ENCODE measurements at regions not wholly inside any gene's neighbourhood (a gene's known extent, or its start where the extent isn't known, plus 50 kb on each side); places are given as distances from the start of the nearest gene placed in this dataset.

DNA sequence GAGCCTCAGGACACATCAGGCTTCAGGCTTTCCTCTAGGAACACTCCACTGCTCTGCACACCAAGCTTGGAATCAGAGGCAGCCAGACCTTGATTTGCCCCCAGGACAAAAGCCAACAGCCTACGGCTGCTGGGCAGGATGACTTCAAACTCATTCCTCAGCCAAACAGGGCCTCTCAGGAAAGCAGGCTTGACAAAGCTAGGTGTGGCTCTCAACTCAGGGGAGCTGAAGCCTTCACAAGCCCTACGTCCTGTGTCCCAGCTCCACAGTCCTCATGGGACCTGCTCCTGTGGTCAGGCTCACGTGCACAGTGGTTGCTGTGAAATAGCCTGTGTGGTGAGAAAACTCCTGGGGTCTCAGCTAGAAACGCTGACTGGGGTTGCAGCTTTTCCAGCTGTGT, 398.9 kb upstream of the ZNF507 start:
- no peak overlapping the region for H3K4me2 ChIP-seq (ENCODE audit: insufficient read depth in 1 of 2, low read depth in 2 of 2, low read length in 2 of 2)
- no peak overlapping the region for H2BK120ac ChIP-seq (replicated peaks; ENCODE audit: low read depth, low read length)
- no peak overlapping the region for H2BK20ac ChIP-seq (ENCODE audit: low read length)
- H3K4me3 ChIP-seq (ENCODE audit: extremely low read depth in 1 of 4, insufficient read depth in 2 of 4, low read depth in 3 of 4, low read length in 4 of 4), result no peak overlapping the region
- WGBS, 2 experiments (ENCODE audit: extremely low coverage in 1 of 2, insufficient coverage in 1 of 2, insufficient read length in 1 of 2, insufficient replicate concordance in 2 of 2, low coverage in 1 of 2, low lambda C conversion rate in 2 of 2, missing lambda C conversion rate in 1 of 2), result 87% methylated on average over 4 of the region's 4 CpGs; no CpG with 5 or more reads in 1 of the 2 experiments
- no peak overlapping the region for H4K91ac ChIP-seq (replicated peaks; ENCODE audit: insufficient read length, low read length)
- H3K56ac ChIP-seq (replicated peaks; ENCODE audit: insufficient read length, low read depth, low read length), result no peak overlapping the region
- H3K23ac ChIP-seq (ENCODE audit: insufficient read length), result no peak overlapping the region
- no peaks in the 10 kb centered on the region for H3K27me3 ChIP-seq (replicated peaks in 1 of 4; ENCODE audit: control insufficient read depth in 3 of 4, extremely low read depth in 1 of 4, insufficient read depth in 3 of 4, low read length in 3 of 4)
- no peak overlapping the region for H2AK5ac ChIP-seq (ENCODE audit: low read depth, low read length)
- POLR2A ChIA-PET (ENCODE audit: partially characterized antibody), result no interaction called here
- no peaks in the 10 kb centered on the region for H3K23me2 ChIP-seq (ENCODE audit: low read depth, low read length)
- FAIRE-seq (no peak), DNase-seq (ENCODE audit: low read depth in 1 of 2, low spot score in 2 of 2) (no peak)
- no peaks in the 10 kb centered on the region for H3K9me3 ChIP-seq (ENCODE audit: insufficient read depth in 2 of 2, low read depth in 1 of 2, low read length in 1 of 2)
- H3K9ac ChIP-seq (replicated peaks in 1 of 4; ENCODE audit: extremely low read depth in 1 of 4, low read depth in 3 of 4, low read length in 3 of 4), result no peak overlapping the region
- H4K5ac ChIP-seq (ENCODE audit: insufficient read length, low read depth, low read length), result no peak overlapping the region
- H3K14ac ChIP-seq (ENCODE audit: insufficient read length), result no peak overlapping the region
- CTCF ChIA-PET (ENCODE audit: partially characterized antibody), result interaction anchor here (1.0 kb wide), 1 partner anchor 10 kb away, joined by 3 read pairs; no protein-coding TSS in a partner anchor
- H3K18ac ChIP-seq (ENCODE audit: extremely low read depth, low read length), result no peak overlapping the region
- H2BK15ac ChIP-seq (ENCODE audit: low read length), result no peak overlapping the region
- no peak overlapping the region for H3K4ac ChIP-seq (replicated peaks; ENCODE audit: insufficient read length, low read depth, low read length)
- H2AFZ ChIP-seq (ENCODE audit: low read length), result no peak overlapping the region; the same call in 1 of the 2 replicates
- H4K8ac ChIP-seq (ENCODE audit: extremely low read depth, insufficient read depth, low read length), result no peak overlapping the region
- H3K4me1 ChIP-seq (replicated peaks in 1 of 4; ENCODE audit: control insufficient read depth in 3 of 4, insufficient read depth in 4 of 4, low read length in 3 of 4), result no peaks in the 10 kb centered on the region
- H3K36me3 ChIP-seq (ENCODE audit: control insufficient read depth in 2 of 4, insufficient read depth in 4 of 4, low read length in 3 of 4), result no peaks in the 10 kb centered on the region
- no peaks in the 10 kb centered on the region for H3K79me1 ChIP-seq (ENCODE audit: low read depth, low read length)
- no peak overlapping the region for H2BK5ac ChIP-seq (ENCODE audit: low read depth, low read length)
- H3K79me2 ChIP-seq (ENCODE audit: control insufficient read depth in 1 of 2, insufficient read depth in 2 of 2, low read length in 2 of 2), result no peaks in the 10 kb centered on the region
- no peaks in the 10 kb centered on the region for H4K20me1 ChIP-seq (replicated peaks in 1 of 2; ENCODE audit: control insufficient read depth in 1 of 2, insufficient read depth in 2 of 2, low read length in 2 of 2)
- H2BK12ac ChIP-seq (ENCODE audit: low read depth, low read length), result no peak overlapping the region
- H3K27ac ChIP-seq (ENCODE audit: low read depth, low read length), result no peak overlapping the region
- TF ChIP-seq SP1 (IDR thresholded peaks at IDR 0.05; ENCODE audit: low read depth, low read length), result no peak
- TF ChIP-seq POU5F1 (IDR thresholded peaks at IDR 0.05; ENCODE audit: low read depth, low read length), result no peak
- no peak for TF ChIP-seq KDM1A (IDR thresholded peaks at IDR 0.05; ENCODE audit: borderline replicate concordance, low read length)
- no peak for TF ChIP-seq TBP (IDR thresholded peaks at IDR 0.05; ENCODE audit: low read depth, low read length)
- TF ChIP-seq BRCA1 (IDR thresholded peaks at IDR 0.05; ENCODE audit: low read depth, low read length), result no peak
- no peak for TF ChIP-seq JUND (IDR thresholded peaks at IDR 0.05; ENCODE audit: low read length)
- TF ChIP-seq CHD2 (IDR thresholded peaks at IDR 0.05; ENCODE audit: low read length), result no peak
- TF ChIP-seq EZH2 (IDR thresholded peaks at IDR 0.05; ENCODE audit: low read depth, low read length, severe bottlenecking), result no peak
- TF ChIP-seq KDM4A (IDR thresholded peaks at IDR 0.05; ENCODE audit: low read depth, low read length, severe bottlenecking), result no peak
- TF ChIP-seq SUZ12 (IDR thresholded peaks at IDR 0.05; ENCODE audit: low read length), result no peak
- no peak for TF ChIP-seq YY1 (IDR thresholded peaks at IDR 0.05; ENCODE audit: low read depth, low read length)
- no peak for TF ChIP-seq CBX8 (IDR thresholded peaks at IDR 0.05; ENCODE audit: borderline replicate concordance, low read depth, low read length)
- TF ChIP-seq TAF1 (IDR thresholded peaks at IDR 0.05; ENCODE audit: low read depth, low read length), result no peak
- TF ChIP-seq, protein P1, sequence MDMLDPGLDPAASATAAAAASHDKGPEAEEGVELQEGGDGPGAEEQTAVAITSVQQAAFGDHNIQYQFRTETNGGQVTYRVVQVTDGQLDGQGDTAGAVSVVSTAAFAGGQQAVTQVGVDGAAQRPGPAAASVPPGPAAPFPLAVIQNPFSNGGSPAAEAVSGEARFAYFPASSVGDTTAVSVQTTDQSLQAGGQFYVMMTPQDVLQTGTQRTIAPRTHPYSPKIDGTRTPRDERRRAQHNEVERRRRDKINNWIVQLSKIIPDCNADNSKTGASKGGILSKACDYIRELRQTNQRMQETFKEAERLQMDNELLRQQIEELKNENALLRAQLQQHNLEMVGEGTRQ (IDR thresholded peaks at IDR 0.05; ENCODE audit: low read length), result no peak
- no peak for TF ChIP-seq RFX5 (IDR thresholded peaks at IDR 0.05; ENCODE audit: borderline replicate concordance, low read depth, low read length)
- no peak for TF ChIP-seq ASH2L (IDR thresholded peaks at IDR 0.05; ENCODE audit: low read length)
